ENCODE measurements at regions not wholly inside any gene's neighbourhood (a gene's known extent, or its start where the extent isn't known, plus 50 kb on each side); places are given as distances from the start of the nearest gene placed in this dataset.

GRCh38 chr20:22437354-22437753, 147.0 kb downstream of the FOXA2 start:
- Histone ChIP-seq H3K14ac (ENCODE audit: insufficient read length) (no peak overlapping the region), H3K4ac (replicated peaks; ENCODE audit: insufficient read length, low read depth, low read length) (no peak overlapping the region), H3K9me3 (ENCODE audit: insufficient read depth in 2 of 2, low read depth in 1 of 2, low read length in 1 of 2) (no peaks in the 10 kb centered on the region), H2BK120ac (replicated peaks; ENCODE audit: low read depth, low read length) (no peak overlapping the region), H2AFZ (ENCODE audit: low read length) (no peak overlapping the region), H3K79me1 (ENCODE audit: low read depth, low read length) (no peaks in the 10 kb centered on the region), H3K27ac (ENCODE audit: low read depth, low read length) (no peak overlapping the region), H2BK15ac (ENCODE audit: low read length) (no peak overlapping the region), H2BK5ac (ENCODE audit: low read depth, low read length) (no peak overlapping the region), H3K23ac (ENCODE audit: insufficient read length) (no peak overlapping the region), H3K79me2 (ENCODE audit: control insufficient read depth in 1 of 2, insufficient read depth in 2 of 2, low read length in 2 of 2) (no peaks in the 10 kb centered on the region), H3K18ac (ENCODE audit: extremely low read depth, low read length) (no peak overlapping the region), H3K4me1 (replicated peaks in 1 of 4; ENCODE audit: control insufficient read depth in 3 of 4, insufficient read depth in 4 of 4, low read length in 3 of 4) (no peaks in the 10 kb centered on the region), H4K91ac (replicated peaks; ENCODE audit: insufficient read length, low read length) (no peak overlapping the region), H3K27me3 (replicated peaks in 1 of 4; ENCODE audit: control insufficient read depth in 3 of 4, extremely low read depth in 1 of 4, insufficient read depth in 3 of 4, low read length in 3 of 4) (peaks cover 5 to 15% (median 11%) of the 10 kb centered on the region in 4 experiments), H2BK20ac (ENCODE audit: low read length) (no peak overlapping the region), H3K36me3 (ENCODE audit: control insufficient read depth in 2 of 4, insufficient read depth in 4 of 4, low read length in 3 of 4) (no peaks in the 10 kb centered on the region), H3K4me3 (ENCODE audit: extremely low read depth in 1 of 4, insufficient read depth in 2 of 4, low read depth in 3 of 4, low read length in 4 of 4) (no peak overlapping the region), H4K5ac (ENCODE audit: insufficient read length, low read depth, low read length) (no peak overlapping the region), H4K20me1 (replicated peaks in 1 of 2; ENCODE audit: control insufficient read depth in 1 of 2, insufficient read depth in 2 of 2, low read length in 2 of 2) (no peaks in the 10 kb centered on the region), H3K56ac (replicated peaks; ENCODE audit: insufficient read length, low read depth, low read length) (no peak overlapping the region), H3K23me2 (ENCODE audit: low read depth, low read length) (no peaks in the 10 kb centered on the region), H2BK12ac (ENCODE audit: low read depth, low read length) (no peak overlapping the region), H2AK5ac (ENCODE audit: low read depth, low read length) (no peak overlapping the region), H4K8ac (ENCODE audit: extremely low read depth, insufficient read depth, low read length) (no peak overlapping the region), H3K4me2 (ENCODE audit: insufficient read depth in 1 of 2, low read depth in 2 of 2, low read length in 2 of 2) (no peak overlapping the region), H3K9ac (replicated peaks in 1 of 4; ENCODE audit: extremely low read depth in 1 of 4, low read depth in 3 of 4, low read length in 3 of 4) (no peak overlapping the region)
- ChIA-PET CTCF (ENCODE audit: partially characterized antibody) (interaction anchor here (4.3 kb wide), 1 partner anchor 16 kb away, joined by 24 read pairs; no protein-coding TSS in a partner anchor), POLR2A (ENCODE audit: partially characterized antibody) (no interaction called here)
- FAIRE-seq = no peak
- WGBS, 2 experiments (ENCODE audit: extremely low coverage in 1 of 2, insufficient coverage in 1 of 2, insufficient read length in 1 of 2, insufficient replicate concordance in 2 of 2, low coverage in 1 of 2, low lambda C conversion rate in 2 of 2, missing lambda C conversion rate in 1 of 2) = 90% methylated on average over 1 of the region's 1 CpG; no CpG with 5 or more reads in 1 of the 2 experiments
- DNase-seq (ENCODE audit: low read depth in 1 of 2, low spot score in 2 of 2) = no peak
- TF ChIP-seq TEAD4 (IDR thresholded peaks at IDR 0.05; ENCODE audit: low read depth, low read length) (no peak), SRF (IDR thresholded peaks at IDR 0.05; ENCODE audit: low read depth, low read length) (no peak), TCF12 (IDR thresholded peaks at IDR 0.05; ENCODE audit: low read depth, low read length) (no peak), JUN (IDR thresholded peaks at IDR 0.05; ENCODE audit: low read depth, low read length) (no peak)

Measured in H1 (cell line).